ENCODE measurements at regions not wholly inside any gene's neighbourhood (a gene's known extent, or its start where the extent isn't known, plus 50 kb on each side); places are given as distances from the start of the nearest gene placed in this dataset.

DNA sequence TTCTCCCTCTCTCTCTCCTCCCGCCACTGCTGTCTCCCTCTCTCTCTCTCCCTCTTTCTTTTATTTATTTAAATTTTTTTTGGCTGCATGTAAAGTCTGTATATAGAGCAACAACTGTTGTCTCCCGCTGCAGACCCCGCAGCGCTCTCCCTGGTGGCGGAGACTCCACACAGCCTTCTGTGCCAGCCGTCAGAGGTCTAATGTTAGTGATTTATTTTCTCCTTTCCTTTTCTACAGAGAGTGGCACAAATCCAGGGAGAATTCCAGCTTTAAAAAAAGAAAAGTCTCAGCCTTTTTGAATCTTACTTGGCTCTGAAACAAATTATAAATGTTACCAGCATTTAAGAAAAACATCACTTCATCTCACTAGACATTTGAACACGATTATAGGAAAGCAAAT, 106.2 kb downstream of the FAM9B start:
- no peak for TF ChIP-seq POLR2A (IDR thresholded peaks at IDR 0.05)
- TF ChIP-seq, protein P1, sequence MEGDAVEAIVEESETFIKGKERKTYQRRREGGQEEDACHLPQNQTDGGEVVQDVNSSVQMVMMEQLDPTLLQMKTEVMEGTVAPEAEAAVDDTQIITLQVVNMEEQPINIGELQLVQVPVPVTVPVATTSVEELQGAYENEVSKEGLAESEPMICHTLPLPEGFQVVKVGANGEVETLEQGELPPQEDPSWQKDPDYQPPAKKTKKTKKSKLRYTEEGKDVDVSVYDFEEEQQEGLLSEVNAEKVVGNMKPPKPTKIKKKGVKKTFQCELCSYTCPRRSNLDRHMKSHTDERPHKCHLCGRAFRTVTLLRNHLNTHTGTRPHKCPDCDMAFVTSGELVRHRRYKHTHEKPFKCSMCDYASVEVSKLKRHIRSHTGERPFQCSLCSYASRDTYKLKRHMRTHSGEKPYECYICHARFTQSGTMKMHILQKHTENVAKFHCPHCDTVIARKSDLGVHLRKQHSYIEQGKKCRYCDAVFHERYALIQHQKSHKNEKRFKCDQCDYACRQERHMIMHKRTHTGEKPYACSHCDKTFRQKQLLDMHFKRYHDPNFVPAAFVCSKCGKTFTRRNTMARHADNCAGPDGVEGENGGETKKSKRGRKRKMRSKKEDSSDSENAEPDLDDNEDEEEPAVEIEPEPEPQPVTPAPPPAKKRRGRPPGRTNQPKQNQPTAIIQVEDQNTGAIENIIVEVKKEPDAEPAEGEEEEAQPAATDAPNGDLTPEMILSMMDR (IDR thresholded peaks at IDR 0.05): no peak
